Esophagus muscularis mucosa (tissue), 4 donors: ENCODE measurements at regions not wholly inside any gene's neighbourhood (a gene's known extent, or its start where the extent isn't known, plus 50 kb on each side); places are given as distances from the start of the nearest gene placed in this dataset.

Experiments used
- DNase-seq: peaks from one replicate; pipeline ENCODE4 v3.0.0-alpha.2; 2017; ENCODE audit errors: extremely low spot score
- H3K27ac ChIP-seq, 4 donors: fragments of 200-600 bp; sonication (generic); replicated peaks in 1 of 4; 1 replicate in 3 of 4; 2 replicates in 1 of 4; pipeline ENCODE4 v1.5.1; 2016 to 2019; ENCODE audit warnings: mild to moderate bottlenecking in 1 of 4
- H3K27me3 ChIP-seq, 4 donors: fragments of 200-600 bp; sonication (generic); one replicate each; pipeline versions ENCODE4 v1.5.1 to v1.6.0; 2016 to 2019
- H3K36me3 ChIP-seq, 4 donors: fragments of 200-600 bp; sonication (generic); one replicate each; pipeline ENCODE4 v1.5.1; 2016 to 2019
- H3K4me1 ChIP-seq, 4 donors: fragments of 200-600 bp; sonication (generic); one replicate each; pipeline ENCODE4 v1.5.1; 2016 to 2019
- H3K4me3 ChIP-seq, 4 donors: fragments of 200-600 bp; sonication (generic); 1 replicate in 2 of 4; 2 replicates in 2 of 4; pipeline ENCODE4 v1.5.1; 2016 to 2019; ENCODE audit warnings: mild to moderate bottlenecking in 4 of 4, moderate library complexity in 1 of 4
- H3K9me3 ChIP-seq, 4 donors: fragments of 200-600 bp; sonication (generic); 1 replicate in 3 of 4; 2 replicates in 1 of 4; pipeline ENCODE4 v1.5.1; 2016 to 2019
- CTCF ChIP-seq, 3 experiments: fragments of 200-600 bp in 2 of 3; fragments of 450-650 bp in 1 of 3; sonication (generic) in 2 of 3; IDR thresholded peaks; one replicate each; pipeline ENCODE4 v1.5.1; 2017 to 2019; ENCODE audit warnings: antibody characterized with exemption in 3 of 3, mild to moderate bottlenecking in 2 of 3, moderate library complexity in 1 of 3
- EP300 ChIP-seq: sonication (generic); formaldehyde crosslinking; IDR thresholded peaks from one replicate; pipeline ENCODE4 v1.6.1; 2017; ENCODE audit warnings: antibody characterized with exemption
- POLR2A ChIP-seq: fragments of 450-650 bp; IDR thresholded peaks from one replicate; pipeline ENCODE4 v1.6.1; 2017; ENCODE audit warnings: antibody characterized with exemption, moderate library complexity, mild to moderate bottlenecking, low read depth
- POLR2AphosphoS5 ChIP-seq, 2 donors: sonication (generic); formaldehyde crosslinking; IDR thresholded peaks; one replicate each; pipeline ENCODE4 v1.6.1; 2017; ENCODE audit warnings: antibody characterized with exemption in 2 of 2
- WGBS: methylation state at CpG from one replicate; pipeline ENCODE4 v1.1.5; 2018; 5-methylcytosine and 5-hydroxymethylcytosine counted together
- intact Hi-C: fragments of 100-400 bp; cut with DNase I; formaldehyde crosslinking; loops from one replicate; pipeline ENCODE4 v1.15.1; 2023

GRCh38 chr2:61774351-61774750 lies 79.5 kb downstream of the FAM161A start:
- TF ChIP-seq EP300 (no peak), POLR2AphosphoS5 (IDR thresholded peaks at IDR 0.05) (no peak), POLR2A (no peak), CTCF (IDR thresholded peaks at IDR 0.05) (no peak)
- H3K4me3 ChIP-seq, result no peak overlapping the region
- H3K9me3 ChIP-seq, result no peaks in the 10 kb centered on the region
- intact Hi-C loops, result no loop called here
- H3K4me1 ChIP-seq, result no peaks in the 10 kb centered on the region
- no peak overlapping the region for H3K27ac ChIP-seq
- H3K27me3 ChIP-seq, result peaks cover 0 to 6% (median 0%) of the 10 kb centered on the region in 4 donors
- no peaks in the 10 kb centered on the region for H3K36me3 ChIP-seq
- WGBS, result 52% methylated on average over 1 of the region's 1 CpG
- DNase-seq, result no peak

GRCh38 chr2:61771904-61772845 lies 81.7 kb downstream of the FAM161A start:
- TF ChIP-seq POLR2AphosphoS5 (IDR thresholded peaks at IDR 0.05) (no peak), CTCF (IDR thresholded peaks at IDR 0.05) (no peak)
- WGBS, result 74% methylated on average over 7 of the region's 7 CpGs
- intact Hi-C loops, result no loop called here

GRCh38 chr2:61770746-61771145 lies 83.1 kb downstream of the FAM161A start:
- no peak overlapping the region for H3K4me3 ChIP-seq
- no peaks in the 10 kb centered on the region for H3K36me3 ChIP-seq
- no peaks in the 10 kb centered on the region for H3K27me3 ChIP-seq
- no peak overlapping the region for H3K27ac ChIP-seq
- H3K4me1 ChIP-seq, result no peaks in the 10 kb centered on the region
- H3K9me3 ChIP-seq, result no peaks in the 10 kb centered on the region
- intact Hi-C loops, result no loop called here
- TF ChIP-seq CTCF (IDR thresholded peaks at IDR 0.05) (no peak), POLR2A (no peak), POLR2AphosphoS5 (IDR thresholded peaks at IDR 0.05) (no peak), EP300 (no peak)
- DNase-seq, result no peak

More at GRCh38 chr2:61771904-61772845, 81.7 kb downstream of the FAM161A start:
- Histone ChIP-seq H3K36me3 (no peaks in the 10 kb centered on the region), H3K4me1 (no peaks in the 10 kb centered on the region), H3K27me3 (no peaks in the 10 kb centered on the region), H3K27ac (no peak overlapping the region), H3K4me3 (no peak overlapping the region), H3K9me3 (no peaks in the 10 kb centered on the region)
- no peak for DNase-seq

- Histone ChIP-seq H3K36me3 (no peaks in the 10 kb centered on the region), H3K4me1 (no peaks in the 10 kb centered on the region), H3K27me3 (no peaks in the 10 kb centered on the region), H3K9me3 (no peaks in the 10 kb centered on the region), H3K27ac (no peak overlapping the region), H3K4me3 (no peak overlapping the region)
- intact Hi-C loops, result no loop called here
- 75% methylated on average over 1 of the region's 1 CpG for WGBS
- TF ChIP-seq POLR2AphosphoS5 (IDR thresholded peaks at IDR 0.05), result no peak
- TF ChIP-seq POLR2A, result no peak
- TF ChIP-seq EP300, result no peak
- no peak for TF ChIP-seq CTCF (IDR thresholded peaks at IDR 0.05)
- no peak for DNase-seq
These were observed 83.6 kb downstream of the FAM161A start for GRCh38 chr2:61770298-61770697.
